GM19043 (cell line): ENCODE measurements at regions not wholly inside any gene's neighbourhood (a gene's known extent, or its start where the extent isn't known, plus 50 kb on each side); places are given as distances from the start of the nearest gene placed in this dataset.

ENCODE experiments used
- ATAC-seq: cut with Tn5 transposase; IDR thresholded peaks from one replicate; pipeline ENCODE4 v1.9.1; 2021; ENCODE audit warnings: low read depth; ENCODE audit not compliant: unreplicated experiment

DNA sequence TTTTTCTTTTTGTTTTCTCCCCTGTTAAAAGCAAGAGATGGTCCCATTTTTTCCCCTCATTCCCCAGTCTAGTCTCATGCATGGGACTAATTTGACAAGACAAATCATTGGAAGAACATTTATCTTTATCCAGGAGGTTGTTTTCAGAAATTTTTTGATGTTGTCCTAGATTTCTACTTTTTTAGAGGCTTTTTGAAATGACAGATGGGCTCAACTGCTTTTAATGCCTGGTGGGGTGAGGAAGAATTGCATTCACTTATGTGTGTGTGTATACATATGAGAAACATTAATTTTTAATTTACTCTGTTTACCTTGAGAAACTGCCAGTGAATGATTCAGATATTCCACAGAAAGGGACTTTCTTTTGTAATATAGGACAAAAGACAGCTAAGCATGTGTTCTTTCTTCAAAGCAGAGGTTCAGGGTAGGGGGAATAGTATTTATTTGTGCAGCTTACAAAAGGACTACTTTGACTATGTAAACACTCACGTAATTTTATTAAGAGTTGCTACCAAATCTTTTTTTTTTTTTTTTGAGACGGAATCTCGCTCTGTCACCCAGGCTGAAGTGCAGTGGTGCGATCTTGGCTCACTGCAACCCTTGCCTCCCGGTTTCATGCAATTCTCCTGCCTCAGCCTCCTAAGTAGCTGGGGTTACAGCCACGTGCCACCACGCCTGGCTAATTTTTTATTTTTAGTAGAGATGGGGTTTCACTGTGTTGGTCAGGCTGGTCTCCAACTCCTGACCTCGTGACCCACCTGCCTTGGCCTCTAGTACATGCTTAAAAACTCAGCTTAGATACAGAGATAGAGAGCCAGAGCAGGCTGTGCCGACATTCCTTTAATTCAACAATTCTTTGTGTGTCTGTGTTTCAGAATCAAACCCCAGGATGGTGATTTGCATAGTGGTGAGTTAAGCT, 130.1 kb upstream of the RARB start:
- ATAC-seq, result no peak

DNA sequence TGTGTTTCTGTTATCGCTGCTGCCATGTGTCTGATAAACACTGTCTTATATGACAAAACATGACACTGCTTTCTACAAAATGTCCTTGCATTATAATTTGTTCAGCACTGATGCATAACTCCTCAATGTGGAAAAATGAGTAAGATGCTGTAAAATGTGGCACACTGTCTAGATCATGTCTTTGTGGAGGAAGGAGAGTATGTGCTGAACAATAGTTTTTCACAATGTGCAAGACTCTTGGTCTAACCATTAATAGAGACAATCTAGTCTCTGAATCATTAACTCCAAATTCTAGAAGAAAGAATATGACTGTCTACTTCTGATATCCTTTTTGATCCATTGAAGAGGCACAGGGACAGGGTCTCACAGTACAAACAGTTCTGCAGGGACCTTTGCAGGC, 127.9 kb upstream of the RARB start:
- ATAC-seq, result no peak

DNA sequence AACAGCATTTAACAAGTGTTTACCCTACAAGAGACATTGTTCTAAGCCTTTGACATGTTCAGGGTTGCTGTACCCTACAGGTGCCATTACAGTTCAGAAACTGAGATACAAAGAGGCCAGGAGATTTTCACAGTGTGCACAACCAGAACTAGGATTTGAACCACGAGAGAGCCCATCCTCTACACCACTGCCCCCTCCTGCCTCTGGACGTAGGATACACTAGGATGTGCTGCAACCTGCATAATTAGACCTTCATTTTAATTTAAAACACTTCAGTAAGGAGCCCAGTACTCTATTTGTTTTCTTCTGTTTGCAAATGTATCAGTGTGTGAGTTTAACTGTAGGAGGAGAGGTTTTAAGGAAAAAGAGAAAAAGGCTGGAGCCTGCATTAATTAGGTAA, 123.1 kb upstream of the RARB start:
- ATAC-seq, result no peak

DNA sequence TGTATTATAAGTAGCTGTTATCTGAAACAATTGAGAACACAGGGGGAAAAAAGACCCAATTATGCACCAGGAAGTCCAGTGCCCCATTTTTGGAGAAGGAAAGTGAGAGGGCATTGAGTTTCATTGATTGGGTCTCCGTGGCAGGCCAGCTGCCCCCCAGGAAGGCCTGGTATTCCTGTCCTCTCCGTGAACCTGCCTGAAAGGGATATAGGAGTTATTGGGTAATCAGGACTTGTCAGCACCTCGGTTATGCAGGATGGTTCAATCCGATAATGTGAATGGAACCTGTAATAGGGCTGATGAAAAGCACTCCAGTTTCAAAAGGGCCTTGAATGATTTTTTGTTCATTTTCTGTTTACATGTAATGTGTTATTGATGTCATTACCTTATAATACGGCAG, 122.0 kb upstream of the RARB start:
- ATAC-seq, result no peak

DNA sequence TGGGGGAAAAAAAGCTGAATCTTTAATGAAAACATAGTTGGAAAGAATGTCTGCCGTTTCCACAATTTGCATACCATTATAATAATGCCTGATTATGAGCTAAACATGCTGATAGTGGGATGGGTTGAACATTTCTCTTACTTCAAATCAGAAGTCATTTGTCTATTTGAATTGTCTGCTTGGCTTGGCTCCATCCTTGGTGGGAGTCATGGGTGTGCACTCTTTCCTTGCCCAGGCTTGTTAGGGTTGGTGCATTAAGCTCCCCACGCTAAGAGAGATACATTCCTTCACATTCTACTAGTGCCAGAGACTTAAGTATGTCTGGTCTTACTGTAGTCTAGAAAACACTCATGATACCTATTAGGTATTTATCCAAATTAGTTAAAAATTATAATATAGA, 121.4 kb upstream of the RARB start:
- no peak for ATAC-seq

DNA sequence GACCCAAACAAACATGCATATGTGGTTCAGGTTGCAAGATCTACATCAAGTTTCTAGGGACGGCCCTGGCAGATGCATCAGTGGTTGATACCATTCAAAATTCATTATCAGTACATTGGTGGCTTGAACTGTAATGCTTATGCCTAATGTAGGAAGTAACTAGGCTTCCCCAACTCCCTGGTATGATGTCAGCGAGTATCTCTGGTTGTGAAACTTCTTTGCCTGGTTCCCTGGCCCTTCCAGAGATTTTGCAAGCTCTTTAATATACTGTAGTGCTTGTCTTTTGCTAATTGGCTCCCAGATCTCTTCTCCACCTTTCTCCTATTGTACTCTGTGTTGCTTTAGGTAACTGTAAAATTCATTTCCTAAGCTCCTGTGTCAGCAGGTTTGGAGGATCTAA, 114.8 kb upstream of the RARB start:
- no peak for ATAC-seq

DNA sequence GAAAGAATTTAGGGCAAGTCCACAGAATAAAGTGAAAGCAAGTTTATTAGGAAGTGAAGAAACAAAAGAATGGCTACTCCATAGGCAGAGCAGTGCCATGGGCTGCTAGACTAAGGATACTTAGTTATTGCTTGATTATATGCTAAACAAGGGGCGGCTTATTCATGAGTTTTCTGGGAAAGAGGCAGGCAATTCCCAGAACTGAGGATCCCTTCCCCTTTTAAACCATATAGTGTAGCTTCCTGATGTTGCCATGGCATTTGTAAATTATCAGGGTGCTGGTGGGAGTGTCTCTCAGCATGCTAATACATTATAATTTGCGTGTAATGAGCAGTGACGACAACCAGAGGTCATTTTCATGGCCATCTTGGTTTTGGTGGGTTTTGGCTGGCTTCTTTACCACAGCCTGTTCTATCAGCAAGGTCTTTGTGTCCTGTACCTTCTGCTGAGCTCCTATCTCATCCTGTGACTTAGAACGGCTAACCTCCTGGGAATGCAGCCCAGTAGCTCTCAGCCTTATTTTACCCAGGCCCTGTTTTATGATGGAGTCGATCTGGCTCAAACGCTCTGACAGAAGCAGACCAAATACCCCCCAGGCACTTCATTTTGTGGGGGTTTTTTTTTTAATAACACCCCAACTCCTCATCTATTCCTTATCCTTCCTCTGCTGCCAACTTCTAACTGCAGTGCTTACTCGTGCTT, 103.0 kb upstream of the RARB start:
- no peak for ATAC-seq

DNA sequence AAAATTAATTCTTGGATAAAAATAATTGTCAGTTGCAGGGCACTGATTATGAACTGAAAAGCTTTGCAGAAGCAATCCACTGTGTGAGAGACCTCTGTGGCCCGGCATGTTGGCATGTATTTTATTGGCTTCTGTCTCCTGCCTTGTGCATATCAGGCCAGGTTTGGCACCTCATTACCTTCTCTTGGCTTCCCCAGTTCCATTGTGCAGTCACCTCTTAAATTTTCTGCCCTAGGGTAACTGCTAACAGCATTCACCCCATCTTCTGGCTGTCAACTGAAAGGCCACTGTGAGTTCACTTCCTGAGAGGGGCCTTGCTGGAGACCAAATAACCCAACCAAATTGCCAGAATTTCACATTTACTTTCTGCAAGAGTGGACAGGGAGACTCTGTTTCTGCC, 92.7 kb upstream of the RARB start:
- ATAC-seq, result no peak

DNA sequence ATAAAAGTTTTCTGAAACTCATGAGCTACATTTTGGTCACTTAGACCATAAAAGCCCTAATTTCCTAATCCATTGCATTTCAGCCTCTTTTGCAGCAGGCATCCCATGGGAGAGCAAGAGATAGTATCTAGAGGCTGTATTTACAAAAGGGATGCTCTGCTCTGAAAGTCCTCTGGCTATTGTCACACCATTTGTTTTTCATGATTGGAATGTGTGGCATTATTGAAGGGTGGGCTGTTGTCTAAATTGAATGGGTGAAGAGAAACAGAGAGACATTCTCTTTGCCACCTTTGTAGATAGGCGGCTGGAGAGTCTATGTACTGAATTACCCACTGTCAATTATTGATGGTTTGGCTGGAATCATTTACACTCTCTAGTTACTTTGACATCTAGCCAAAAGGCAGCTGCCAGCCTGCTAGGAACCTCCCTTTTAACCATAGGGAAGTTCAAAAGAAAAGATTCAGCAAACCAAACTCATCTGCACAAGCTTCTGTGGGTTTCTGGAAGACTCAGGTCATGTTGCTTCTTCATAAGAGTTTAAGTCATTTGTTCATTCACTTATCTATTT, 89.8 kb upstream of the RARB start:
- ATAC-seq, result no peak

DNA sequence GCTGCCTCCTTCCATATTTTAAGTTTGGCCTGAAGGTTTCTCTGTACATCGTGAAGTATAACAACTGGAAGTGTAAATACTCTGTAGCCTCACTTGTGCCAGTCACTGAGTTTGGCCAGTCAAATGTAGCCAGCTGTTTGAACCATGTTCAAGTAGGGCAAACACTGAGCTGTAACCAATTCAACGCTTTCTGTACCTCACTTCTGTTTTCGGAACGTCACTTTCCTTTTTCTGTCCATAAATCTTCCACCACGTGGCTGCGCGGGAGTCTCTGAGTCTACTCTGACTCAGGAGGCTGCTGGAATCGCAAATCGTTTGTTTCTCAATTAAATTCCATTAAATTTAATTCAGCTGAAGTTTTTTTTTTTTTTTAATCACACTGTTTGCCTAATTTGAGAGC, 88.8 kb upstream of the RARB start:
- no peak for ATAC-seq

DNA sequence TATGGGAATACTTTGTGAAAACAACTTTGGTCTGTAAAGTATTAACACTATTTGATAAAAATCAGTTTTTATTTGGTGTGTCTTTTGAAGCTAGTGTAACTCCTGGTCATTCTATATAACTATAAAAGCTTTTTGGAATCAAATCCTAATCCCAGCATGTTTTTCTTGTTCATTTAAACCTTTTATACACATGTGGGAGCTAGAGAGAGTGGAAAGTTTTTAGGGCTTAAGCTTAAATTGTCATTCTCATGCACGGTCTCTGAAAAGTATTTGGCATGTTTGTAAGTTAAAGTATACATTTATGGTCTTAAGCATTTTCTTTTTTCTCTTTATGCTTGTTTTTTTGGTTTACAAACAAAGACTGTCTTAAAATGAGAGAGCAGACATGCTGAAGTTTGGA, 83.4 kb upstream of the RARB start:
- no peak for ATAC-seq

DNA sequence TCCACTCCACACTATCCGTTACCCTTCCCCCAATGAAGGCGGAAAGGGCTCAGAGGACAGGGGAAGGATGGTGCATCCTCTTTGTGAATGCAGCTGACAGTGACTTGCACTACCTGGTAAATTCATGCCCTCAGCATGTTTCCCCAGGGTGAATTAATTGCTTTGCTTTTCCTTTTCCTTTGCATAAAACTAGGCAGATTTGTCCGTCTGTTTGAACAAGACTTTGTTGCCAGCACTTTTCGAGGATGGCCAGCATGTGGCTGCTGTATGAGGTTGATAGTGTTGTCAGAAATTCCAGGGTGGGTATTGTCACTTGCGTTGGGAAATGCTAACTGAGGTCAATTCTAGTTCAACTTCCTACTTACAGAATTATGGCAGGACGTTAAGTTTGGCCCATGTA, 79.0 kb upstream of the RARB start:
- ATAC-seq, result no peak

DNA sequence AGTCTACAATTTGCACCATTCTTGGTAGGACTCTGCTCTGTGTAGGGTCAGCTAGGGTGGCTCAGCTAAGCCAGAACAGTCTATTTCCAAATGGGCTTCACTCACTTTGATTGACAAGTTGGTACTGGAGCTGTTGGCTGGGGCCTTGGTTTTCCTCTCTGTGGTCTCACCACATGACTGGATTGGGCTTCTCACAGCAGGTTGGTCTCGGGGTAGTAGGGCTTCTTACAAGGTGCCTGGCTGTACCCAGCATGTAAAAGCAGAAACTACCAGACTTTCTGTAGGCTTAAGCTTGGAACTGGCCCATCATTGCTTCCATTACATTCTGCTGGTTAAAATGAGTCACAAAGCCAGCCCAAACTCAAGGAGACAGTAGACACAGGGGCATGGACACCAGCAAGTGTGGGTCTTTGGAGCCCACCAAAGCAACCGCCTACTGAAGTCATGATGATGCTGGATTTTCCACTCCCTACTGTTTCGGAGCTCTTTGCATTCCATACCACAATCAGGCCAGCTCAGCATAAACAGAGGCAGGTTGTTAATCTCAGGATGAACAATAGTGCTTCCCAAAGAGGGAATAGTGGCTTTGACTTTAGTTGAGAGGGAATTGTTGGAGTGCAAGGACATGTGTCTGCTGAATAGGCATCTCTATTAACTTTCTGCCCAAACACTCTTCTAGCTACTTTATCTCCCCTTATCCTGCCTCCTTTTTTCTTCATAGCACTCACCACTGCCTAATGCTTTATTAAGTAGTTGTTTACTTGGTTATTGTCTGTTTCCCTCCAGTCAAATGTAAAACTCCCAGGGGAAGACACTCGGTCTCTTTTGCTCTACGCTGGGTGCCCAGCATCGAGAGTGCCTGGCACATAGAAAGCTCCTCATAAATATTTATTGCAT, 78.0 kb upstream of the RARB start:
- ATAC-seq, result no peak

DNA sequence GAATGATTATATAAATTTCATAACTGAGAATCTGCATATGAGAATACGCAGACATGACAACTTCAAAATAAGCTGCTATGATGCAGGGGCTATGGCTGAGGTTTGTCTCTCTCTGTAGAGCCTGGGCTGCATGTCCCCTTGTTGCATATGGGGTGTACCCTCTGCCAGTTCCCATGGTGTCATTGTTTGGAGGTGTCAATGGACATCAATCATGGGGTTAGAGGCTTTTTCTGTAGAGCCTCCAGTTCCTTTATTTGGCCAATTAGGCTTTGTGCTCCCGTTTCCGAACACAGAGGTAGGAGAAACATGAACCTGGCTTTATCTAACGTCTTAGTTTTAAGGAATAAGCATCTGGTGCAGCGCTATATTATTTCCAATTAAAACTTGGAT, 77.3 kb upstream of the RARB start:
- ATAC-seq, result no peak

DNA sequence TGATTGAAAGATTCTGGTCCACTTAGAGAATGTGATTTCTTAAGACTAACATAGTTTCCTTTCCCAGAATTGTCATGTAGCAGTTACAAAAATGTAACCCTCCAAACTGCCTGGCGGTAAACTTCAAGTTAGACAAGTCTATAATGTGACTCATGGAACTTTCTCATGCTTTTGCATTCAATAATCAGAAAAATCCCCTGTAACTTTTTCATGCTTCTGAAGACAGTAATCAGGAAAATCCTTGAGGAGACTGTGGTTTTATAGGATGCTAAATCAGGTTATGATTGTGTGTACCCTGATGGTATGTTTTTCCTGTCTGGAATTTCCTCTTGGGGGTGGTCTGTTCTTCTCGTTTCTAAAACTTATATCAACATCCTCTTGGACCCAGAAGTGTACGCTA, 74.0 kb upstream of the RARB start:
- ATAC-seq, result no peak

DNA sequence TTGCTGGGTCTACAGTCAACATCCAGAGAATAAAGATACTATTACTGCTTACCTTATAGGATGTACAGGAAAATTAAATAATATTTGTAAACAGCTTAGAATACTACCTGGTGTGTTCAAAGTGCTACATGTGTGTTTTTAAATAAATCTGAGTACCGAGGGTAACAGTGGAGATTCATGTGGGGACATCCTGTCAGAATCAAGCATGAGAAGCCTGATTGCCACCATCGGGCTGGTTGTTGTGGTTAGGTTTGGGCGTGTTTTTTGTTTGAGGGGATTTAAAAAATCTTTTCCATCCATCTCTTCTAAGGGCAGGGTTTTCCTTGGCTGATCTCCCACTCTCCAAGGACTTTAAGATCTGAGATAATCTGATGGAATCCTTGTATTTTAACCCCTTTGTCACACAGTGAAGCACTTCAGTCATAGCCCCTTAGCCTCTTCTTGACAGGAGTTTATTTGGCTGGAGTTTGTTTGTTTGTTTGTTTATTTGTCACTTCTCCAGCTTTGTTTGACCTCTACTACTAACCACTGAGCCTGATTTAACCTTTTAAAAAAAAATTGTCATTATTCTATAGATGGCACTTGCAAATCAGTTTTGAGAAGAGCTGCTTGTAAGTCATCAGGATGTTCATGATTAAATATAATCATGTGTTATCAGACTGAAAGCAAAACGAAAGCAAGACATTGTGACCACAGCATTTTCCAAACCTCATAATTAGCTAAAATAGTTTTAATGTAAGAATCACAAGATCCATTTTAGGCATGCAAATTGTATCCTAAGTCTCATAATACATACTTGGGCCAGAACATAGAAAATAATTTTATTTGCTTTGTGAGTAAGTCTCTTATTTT, 72.8 kb upstream of the RARB start:
- no peak for ATAC-seq

DNA sequence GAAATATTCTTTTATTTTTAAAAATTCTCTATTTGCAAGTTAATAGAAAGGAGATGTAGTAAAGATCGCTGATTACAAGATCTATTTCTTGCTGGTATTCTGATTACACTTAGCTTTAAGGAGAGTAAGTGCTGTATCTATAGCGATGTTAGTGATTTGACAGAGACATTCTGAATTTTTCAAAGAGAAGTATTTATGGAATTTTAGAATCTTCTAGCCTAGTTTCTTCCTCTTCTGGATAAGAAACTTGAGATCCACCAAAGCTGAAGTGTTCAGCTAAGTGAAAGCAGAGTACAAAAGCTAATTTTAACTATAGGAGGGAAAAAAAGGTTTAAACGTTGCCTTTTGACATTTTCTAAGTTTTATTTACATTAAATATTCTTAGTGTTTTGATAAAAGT, 72.1 kb upstream of the RARB start:
- ATAC-seq, result no peak

DNA sequence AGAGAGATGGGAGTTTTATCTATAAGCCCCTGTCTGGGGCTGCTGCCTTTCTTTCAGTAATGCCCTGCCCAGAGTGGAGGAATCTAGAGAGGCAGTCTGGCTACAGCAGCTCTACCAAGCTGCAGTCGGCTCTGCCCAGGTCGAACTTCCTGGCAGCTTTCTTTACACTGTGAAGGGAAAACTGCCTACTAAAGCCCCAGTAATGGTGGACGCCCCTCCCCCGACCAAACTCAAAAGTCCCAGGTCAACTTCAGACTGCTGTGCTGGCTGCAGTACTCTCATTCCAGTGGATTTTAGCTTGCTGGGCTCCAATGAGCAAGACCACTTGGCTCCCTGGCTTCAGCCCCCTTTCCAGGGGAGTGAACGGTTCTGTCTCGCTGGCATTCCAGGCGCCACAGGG, 65.9 kb upstream of the RARB start:
- ATAC-seq, result no peak

DNA sequence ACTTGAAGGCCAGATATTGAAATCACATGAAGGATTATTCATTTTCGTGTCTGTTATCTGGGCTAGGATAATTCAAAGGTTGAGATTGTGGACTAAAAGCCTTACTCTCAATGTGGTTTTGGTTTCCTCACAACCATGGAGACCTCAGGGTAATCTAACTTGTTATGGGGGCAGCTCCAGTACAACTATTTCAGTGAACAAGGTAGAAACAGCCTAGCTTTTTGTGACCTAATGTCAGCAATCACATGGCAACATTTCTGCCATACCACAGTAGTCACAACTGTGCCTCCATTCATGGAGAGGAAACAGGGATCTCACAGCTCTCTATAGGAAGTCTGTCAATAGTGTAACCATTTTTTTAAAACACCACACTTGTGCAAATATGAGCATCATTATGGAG, 62.4 kb upstream of the RARB start:
- ATAC-seq, result no peak

DNA sequence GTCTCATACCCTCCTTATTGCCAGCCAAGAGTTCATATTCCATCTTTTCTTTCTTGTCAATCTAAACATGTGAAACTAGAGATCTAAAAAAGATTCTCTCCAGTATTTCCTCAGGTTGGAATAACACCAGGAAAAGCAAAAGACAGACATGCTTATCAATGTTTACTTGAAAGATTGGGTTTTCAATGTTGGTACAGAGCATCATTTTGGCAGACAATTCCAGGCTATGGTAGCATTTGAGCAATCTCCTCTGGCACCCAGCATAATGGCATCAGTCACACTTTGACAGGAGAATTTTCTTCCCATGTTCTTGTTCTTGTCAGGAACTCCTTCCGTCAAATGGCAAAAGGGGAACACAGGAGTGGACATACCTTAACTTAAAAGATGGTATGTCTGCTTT, 61.0 kb upstream of the RARB start:
- ATAC-seq, result no peak
